HEK293T (cell line): ENCODE measurements at regions not wholly inside any gene's neighbourhood (a gene's known extent, or its start where the extent isn't known, plus 50 kb on each side); places are given as distances from the start of the nearest gene placed in this dataset.

Experiments
- ARNT ChIP-seq: fragments of 450-650 bp; IDR thresholded peaks from 2 replicates; pipeline ENCODE4 v1.6.1; 2017; ENCODE audit warnings: mild to moderate bottlenecking
- BHLHE40 ChIP-seq: fragments of 450-650 bp; IDR thresholded peaks from 2 replicates; pipeline ENCODE4 v1.6.1; 2016; ENCODE audit warnings: mild to moderate bottlenecking, moderate library complexity, borderline replicate concordance
- NFRKB ChIP-seq: fragments of 450-650 bp; IDR thresholded peaks from 2 replicates; pipeline ENCODE4 v1.6.1; 2016; ENCODE audit warnings: mild to moderate bottlenecking, moderate library complexity
- TARDBP ChIP-seq: fragments of 450-650 bp; IDR thresholded peaks from 2 replicates; pipeline ENCODE4 v1.6.1; 2016

GRCh38 chrX:10077425-10078188 is 79.2 kb upstream of the CLCN4 start:
- TF ChIP-seq TARDBP: no peak
- no peak for TF ChIP-seq NFRKB
- TF ChIP-seq BHLHE40: no peak
- TF ChIP-seq ARNT: no peak
